PFSK-1 (cell line): ENCODE measurements at regions not wholly inside any gene's neighbourhood (a gene's known extent, or its start where the extent isn't known, plus 50 kb on each side); places are given as distances from the start of the nearest gene placed in this dataset.

Experiments
- POLR2AphosphoS5 ChIP-seq: IDR thresholded peaks from 2 replicates; pipeline ENCODE4 v1.6.1; 2012; ENCODE audit warnings: low read depth, mild to moderate bottlenecking, control low read depth, low read length, moderate library complexity
- TF ChIP-seq, protein P1 (sequence below), 2 experiments: IDR thresholded peaks; 2 replicates each; pipeline versions ENCODE4 v1.6.1 to v1.8.0; 2011 to 2012; ENCODE audit warnings: low read depth in 2 of 2, low read length in 2 of 2, control low read depth in 1 of 2, inconsistent platforms in 1 of 2, mild to moderate bottlenecking in 1 of 2, moderate library complexity in 1 of 2; ENCODE audit not compliant: insufficient read depth in 1 of 2

DNA sequence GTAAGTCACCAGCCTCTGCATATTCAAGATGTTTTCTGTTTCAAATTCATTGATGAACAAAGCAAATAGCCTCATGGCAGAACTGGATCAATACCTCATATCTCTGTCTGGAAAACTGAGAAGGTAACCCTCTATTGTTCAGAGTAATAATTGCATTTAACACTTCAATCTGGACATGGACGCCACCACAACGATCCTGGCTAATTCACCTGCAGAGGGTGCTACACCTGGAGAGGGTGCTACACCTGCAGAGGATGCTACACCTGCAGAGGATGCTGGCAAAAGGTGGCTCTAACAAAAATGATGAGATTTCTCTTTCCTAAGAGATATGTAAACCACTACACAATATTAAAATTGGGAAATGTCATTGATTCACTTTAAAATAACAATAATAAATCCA is 183.1 kb upstream of the HNRNPA3 start:
- TF ChIP-seq, protein P1, sequence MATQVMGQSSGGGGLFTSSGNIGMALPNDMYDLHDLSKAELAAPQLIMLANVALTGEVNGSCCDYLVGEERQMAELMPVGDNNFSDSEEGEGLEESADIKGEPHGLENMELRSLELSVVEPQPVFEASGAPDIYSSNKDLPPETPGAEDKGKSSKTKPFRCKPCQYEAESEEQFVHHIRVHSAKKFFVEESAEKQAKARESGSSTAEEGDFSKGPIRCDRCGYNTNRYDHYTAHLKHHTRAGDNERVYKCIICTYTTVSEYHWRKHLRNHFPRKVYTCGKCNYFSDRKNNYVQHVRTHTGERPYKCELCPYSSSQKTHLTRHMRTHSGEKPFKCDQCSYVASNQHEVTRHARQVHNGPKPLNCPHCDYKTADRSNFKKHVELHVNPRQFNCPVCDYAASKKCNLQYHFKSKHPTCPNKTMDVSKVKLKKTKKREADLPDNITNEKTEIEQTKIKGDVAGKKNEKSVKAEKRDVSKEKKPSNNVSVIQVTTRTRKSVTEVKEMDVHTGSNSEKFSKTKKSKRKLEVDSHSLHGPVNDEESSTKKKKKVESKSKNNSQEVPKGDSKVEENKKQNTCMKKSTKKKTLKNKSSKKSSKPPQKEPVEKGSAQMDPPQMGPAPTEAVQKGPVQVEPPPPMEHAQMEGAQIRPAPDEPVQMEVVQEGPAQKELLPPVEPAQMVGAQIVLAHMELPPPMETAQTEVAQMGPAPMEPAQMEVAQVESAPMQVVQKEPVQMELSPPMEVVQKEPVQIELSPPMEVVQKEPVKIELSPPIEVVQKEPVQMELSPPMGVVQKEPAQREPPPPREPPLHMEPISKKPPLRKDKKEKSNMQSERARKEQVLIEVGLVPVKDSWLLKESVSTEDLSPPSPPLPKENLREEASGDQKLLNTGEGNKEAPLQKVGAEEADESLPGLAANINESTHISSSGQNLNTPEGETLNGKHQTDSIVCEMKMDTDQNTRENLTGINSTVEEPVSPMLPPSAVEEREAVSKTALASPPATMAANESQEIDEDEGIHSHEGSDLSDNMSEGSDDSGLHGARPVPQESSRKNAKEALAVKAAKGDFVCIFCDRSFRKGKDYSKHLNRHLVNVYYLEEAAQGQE (IDR thresholded peaks at IDR 0.05; ENCODE audit: insufficient read depth in 1 of 2, low read depth in 2 of 2, low read length in 2 of 2) = no peak
- TF ChIP-seq POLR2AphosphoS5 = no peak
